GM21717 (cell line): ENCODE measurements at regions not wholly inside any gene's neighbourhood (a gene's known extent, or its start where the extent isn't known, plus 50 kb on each side); places are given as distances from the start of the nearest gene placed in this dataset.

Experiments
- ATAC-seq: cut with Tn5 transposase; IDR thresholded peaks from one replicate; pipeline ENCODE4 v1.9.1; 2021; ENCODE audit warnings: mild to moderate bottlenecking, moderate library complexity; ENCODE audit not compliant: unreplicated experiment

- ATAC-seq: no peak
Measured at GRCh38 chr20:21808863-21809664, 103.6 kb downstream of the PAX1 start.

- no peak for ATAC-seq
Measured at GRCh38 chr20:21808139-21808538, 102.7 kb downstream of the PAX1 start.

- no peak for ATAC-seq
Measured at GRCh38 chr20:21804802-21805201, 99.3 kb downstream of the PAX1 start.

- ATAC-seq: no peak
Measured at GRCh38 chr20:21801193-21801592, 95.7 kb downstream of the PAX1 start.

- no peak for ATAC-seq
Measured at GRCh38 chr20:21798384-21798783, 92.9 kb downstream of the PAX1 start.

GRCh38 chr20:21796059-21796458 lies 90.6 kb downstream of the PAX1 start:
- ATAC-seq: no peak

GRCh38 chr20:21788082-21788481 lies 82.6 kb downstream of the PAX1 start:
- ATAC-seq: no peak

- no peak for ATAC-seq
Measured at GRCh38 chr20:21781446-21782075, 76.1 kb downstream of the PAX1 start.

- ATAC-seq: no peak
Measured at GRCh38 chr20:21780528-21780927, 75.1 kb downstream of the PAX1 start.
